ENCODE measurements at regions not wholly inside any gene's neighbourhood (a gene's known extent, or its start where the extent isn't known, plus 50 kb on each side); places are given as distances from the start of the nearest gene placed in this dataset.

- Mint-ChIP-seq H3K9me3 (no peaks in the 10 kb centered on the region; the same call in 1 of the 2 replicates), H3K4me3 (no peak overlapping the region), H3K4me1 (ENCODE audit: low read depth) (no peaks in the 10 kb centered on the region), H3K27me3 (ENCODE audit: insufficient read depth) (no peaks in the 10 kb centered on the region), H3K27ac (no peak overlapping the region), H3K36me3 (ENCODE audit: low read depth) (no peaks in the 10 kb centered on the region)
- no peak for DNase-seq
- TF ChIP-seq CTCF (IDR thresholded peaks at IDR 0.05): no peak
Observed at GRCh38 chr5:17816505-17816904, 182.2 kb downstream of the TAF11L14 start.

- TF ChIP-seq CTCF (IDR thresholded peaks at IDR 0.05): no peak
- H3K27ac Mint-ChIP-seq: no peak overlapping the region
- DNase-seq: no peak
- no peaks in the 10 kb centered on the region for H3K27me3 Mint-ChIP-seq (ENCODE audit: insufficient read depth)
- no peaks in the 10 kb centered on the region; the same call in 1 of the 2 replicates for H3K9me3 Mint-ChIP-seq
- H3K4me1 Mint-ChIP-seq (ENCODE audit: low read depth): no peaks in the 10 kb centered on the region
- no peaks in the 10 kb centered on the region for H3K36me3 Mint-ChIP-seq (ENCODE audit: low read depth)
- no peak overlapping the region for H3K4me3 Mint-ChIP-seq
Observed at GRCh38 chr5:17816944-17817343, 182.7 kb downstream of the TAF11L14 start.

- TF ChIP-seq CTCF (IDR thresholded peaks at IDR 0.05): no peak
- Mint-ChIP-seq H3K27ac (no peak overlapping the region), H3K9me3 (no peaks in the 10 kb centered on the region; the same call in 1 of the 2 replicates), H3K4me3 (no peak overlapping the region), H3K4me1 (ENCODE audit: low read depth) (no peaks in the 10 kb centered on the region), H3K36me3 (ENCODE audit: low read depth) (no peaks in the 10 kb centered on the region), H3K27me3 (ENCODE audit: insufficient read depth) (no peaks in the 10 kb centered on the region)
- DNase-seq: no peak
Observed at GRCh38 chr5:17817990-17818389, 183.7 kb downstream of the TAF11L14 start.

GRCh38 chr5:17819783-17820182 is 185.5 kb downstream of the TAF11L14 start:
- no peak for TF ChIP-seq CTCF (IDR thresholded peaks at IDR 0.05)
- no peak for DNase-seq
- H3K27ac Mint-ChIP-seq: no peak overlapping the region
- H3K9me3 Mint-ChIP-seq: peaks cover 5% of the 10 kb centered on the region
- no peaks in the 10 kb centered on the region for H3K4me1 Mint-ChIP-seq (ENCODE audit: low read depth)
- H3K27me3 Mint-ChIP-seq (ENCODE audit: insufficient read depth): no peaks in the 10 kb centered on the region
- H3K36me3 Mint-ChIP-seq (ENCODE audit: low read depth): no peaks in the 10 kb centered on the region
- no peak overlapping the region for H3K4me3 Mint-ChIP-seq

- no peaks in the 10 kb centered on the region for H3K4me1 Mint-ChIP-seq (ENCODE audit: low read depth)
- no peaks in the 10 kb centered on the region for H3K36me3 Mint-ChIP-seq (ENCODE audit: low read depth)
- no peak for DNase-seq
- TF ChIP-seq CTCF (IDR thresholded peaks at IDR 0.05): no peak
- no peak overlapping the region for H3K4me3 Mint-ChIP-seq
- H3K27me3 Mint-ChIP-seq (ENCODE audit: insufficient read depth): no peaks in the 10 kb centered on the region; the same call in 1 of the 2 replicates
- H3K27ac Mint-ChIP-seq: no peak overlapping the region
- peaks cover 4% of the 10 kb centered on the region for H3K9me3 Mint-ChIP-seq
Observed at GRCh38 chr5:17828681-17829080, 194.4 kb downstream of the TAF11L14 start.

- Mint-ChIP-seq H3K27me3 (ENCODE audit: insufficient read depth) (no peaks in the 10 kb centered on the region; the same call in 1 of the 2 replicates), H3K27ac (no peak overlapping the region), H3K9me3 (peaks cover 4% of the 10 kb centered on the region), H3K4me1 (ENCODE audit: low read depth) (no peaks in the 10 kb centered on the region), H3K36me3 (ENCODE audit: low read depth) (no peaks in the 10 kb centered on the region), H3K4me3 (no peak overlapping the region)
- no peak for DNase-seq
- TF ChIP-seq CTCF (IDR thresholded peaks at IDR 0.05): no peak
Observed at GRCh38 chr5:17829456-17829855, 195.2 kb downstream of the TAF11L14 start.
